ENCODE measurements at regions not wholly inside any gene's neighbourhood (a gene's known extent, or its start where the extent isn't known, plus 50 kb on each side); places are given as distances from the start of the nearest gene placed in this dataset.
A peak's percentile ranks its signal among the peaks of the same experiment; 100 is the strongest.

- Histone ChIP-seq H4K91ac (replicated peaks; ENCODE audit: insufficient read length, low read length) (no peak overlapping the region), H4K5ac (ENCODE audit: insufficient read length, low read depth, low read length) (no peak overlapping the region), H2BK15ac (ENCODE audit: low read length) (no peak overlapping the region), H2BK120ac (replicated peaks; ENCODE audit: low read depth, low read length) (no peak overlapping the region), H3K79me1 (ENCODE audit: low read depth, low read length) (no peaks in the 10 kb centered on the region), H3K23ac (ENCODE audit: insufficient read length) (no peak overlapping the region), H2AK5ac (ENCODE audit: low read depth, low read length) (no peak overlapping the region), H2BK20ac (ENCODE audit: low read length) (no peak overlapping the region), H3K27me3 (replicated peaks in 1 of 4; ENCODE audit: control insufficient read depth in 3 of 4, extremely low read depth in 1 of 4, insufficient read depth in 3 of 4, low read length in 3 of 4) (no peaks in the 10 kb centered on the region), H4K20me1 (replicated peaks in 1 of 2; ENCODE audit: control insufficient read depth in 1 of 2, insufficient read depth in 2 of 2, low read length in 2 of 2) (no peaks in the 10 kb centered on the region), H3K9me3 (ENCODE audit: insufficient read depth in 2 of 2, low read depth in 1 of 2, low read length in 1 of 2) (peaks cover 0 to 2% of the 10 kb centered on the region in 2 experiments; a peak in 1 of 4 replicates), H2AFZ (ENCODE audit: low read length) (no peak overlapping the region), H3K14ac (ENCODE audit: insufficient read length) (no peak overlapping the region), H3K4me2 (ENCODE audit: insufficient read depth in 1 of 2, low read depth in 2 of 2, low read length in 2 of 2) (no peak overlapping the region), H3K9ac (replicated peaks in 1 of 4; ENCODE audit: extremely low read depth in 1 of 4, low read depth in 3 of 4, low read length in 3 of 4) (no peak overlapping the region), H3K18ac (ENCODE audit: extremely low read depth, low read length) (no peak overlapping the region), H3K79me2 (ENCODE audit: control insufficient read depth in 1 of 2, insufficient read depth in 2 of 2, low read length in 2 of 2) (no peaks in the 10 kb centered on the region), H3K36me3 (ENCODE audit: control insufficient read depth in 2 of 4, insufficient read depth in 4 of 4, low read length in 3 of 4) (no peaks in the 10 kb centered on the region; a peak in 1 of 8 replicates), H3K23me2 (ENCODE audit: low read depth, low read length) (no peaks in the 10 kb centered on the region), H3K56ac (replicated peaks; ENCODE audit: insufficient read length, low read depth, low read length) (peak overlapping the region; percentile 39), H3K4ac (replicated peaks; ENCODE audit: insufficient read length, low read depth, low read length) (no peak overlapping the region), H4K8ac (ENCODE audit: extremely low read depth, insufficient read depth, low read length) (no peak overlapping the region), H3K27ac (ENCODE audit: low read depth, low read length) (no peak overlapping the region), H3K4me1 (replicated peaks in 1 of 4; ENCODE audit: control insufficient read depth in 3 of 4, insufficient read depth in 4 of 4, low read length in 3 of 4) (no peaks in the 10 kb centered on the region), H2BK5ac (ENCODE audit: low read depth, low read length) (no peak overlapping the region), H3K4me3 (ENCODE audit: extremely low read depth in 1 of 4, insufficient read depth in 2 of 4, low read depth in 3 of 4, low read length in 4 of 4) (no peak overlapping the region), H2BK12ac (ENCODE audit: low read depth, low read length) (no peak overlapping the region)
- no peak for FAIRE-seq
- CTCF ChIA-PET (ENCODE audit: partially characterized antibody) = no interaction called here
- WGBS, 2 experiments (ENCODE audit: extremely low coverage in 1 of 2, insufficient coverage in 1 of 2, insufficient read length in 1 of 2, insufficient replicate concordance in 2 of 2, low coverage in 1 of 2, low lambda C conversion rate in 2 of 2, missing lambda C conversion rate in 1 of 2) = 87% methylated on average over 1 of the region's 1 CpG; no CpG with 5 or more reads in 1 of the 2 experiments
- TF ChIP-seq EZH2 (IDR thresholded peaks at IDR 0.05; ENCODE audit: low read depth, low read length, severe bottlenecking) = no peak
- TF ChIP-seq SP1 (IDR thresholded peaks at IDR 0.05; ENCODE audit: low read depth, low read length) = no peak
- no peak for TF ChIP-seq KDM5A (IDR thresholded peaks at IDR 0.05; ENCODE audit: low read length)
- TF ChIP-seq E2F6 (IDR thresholded peaks at IDR 0.05) = no peak
- TF ChIP-seq BCL11A (IDR thresholded peaks at IDR 0.05; ENCODE audit: low read depth in 2 of 2, low read length in 2 of 2) = no peak
- no peak for TF ChIP-seq BACH1 (IDR thresholded peaks at IDR 0.05; ENCODE audit: low read length)
- no peak for TF ChIP-seq KDM1A (IDR thresholded peaks at IDR 0.05; ENCODE audit: borderline replicate concordance, low read length)
- DNase-seq (ENCODE audit: low read depth in 1 of 2, low spot score in 2 of 2) = no peak
- POLR2A ChIA-PET (ENCODE audit: partially characterized antibody) = no interaction called here
These were observed 353.6 kb upstream of the RIOK2 start for GRCh38 chr5:97536683-97537082.

All from H1 (cell line).